ENCODE measurements at regions not wholly inside any gene's neighbourhood (a gene's known extent, or its start where the extent isn't known, plus 50 kb on each side); places are given as distances from the start of the nearest gene placed in this dataset.
"Not testable (repeated sequence)": the region's sequence is repeated elsewhere in the genome, so short reads cannot be mapped to it uniquely, and the experiment has no call there.

DNA sequence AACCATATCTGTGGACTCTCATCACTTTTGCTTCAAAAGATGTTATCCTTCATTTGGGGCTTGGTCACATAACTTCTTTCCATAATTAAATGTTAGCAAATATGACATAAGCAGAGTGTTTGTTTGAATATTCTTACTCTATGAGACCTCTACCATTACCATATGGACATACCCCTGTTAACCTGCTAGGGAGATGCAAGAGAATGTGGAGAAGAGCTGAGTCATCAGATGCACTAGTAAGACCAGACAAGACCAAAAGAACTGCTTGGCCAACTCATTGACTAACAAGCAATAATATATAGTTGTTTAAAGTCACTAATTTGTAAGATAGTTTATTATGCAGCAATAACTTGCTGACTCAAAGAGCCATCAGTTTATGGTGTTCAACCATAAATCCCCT, 652.9 kb downstream of the SMARCA1 start:
- in situ Hi-C loops (cut with MboI; ENCODE audit: low pct_unique_long_range_greater_than_20kb, low sequenced_read_pairs), result no loop called here
- no peak for DNase-seq

- no peak for DNase-seq
- in situ Hi-C loops (cut with MboI; ENCODE audit: low pct_unique_long_range_greater_than_20kb, low sequenced_read_pairs), result no loop called here
These were observed 660.7 kb downstream of the SMARCA1 start for GRCh38 chrX:128862557-128862956.

DNA sequence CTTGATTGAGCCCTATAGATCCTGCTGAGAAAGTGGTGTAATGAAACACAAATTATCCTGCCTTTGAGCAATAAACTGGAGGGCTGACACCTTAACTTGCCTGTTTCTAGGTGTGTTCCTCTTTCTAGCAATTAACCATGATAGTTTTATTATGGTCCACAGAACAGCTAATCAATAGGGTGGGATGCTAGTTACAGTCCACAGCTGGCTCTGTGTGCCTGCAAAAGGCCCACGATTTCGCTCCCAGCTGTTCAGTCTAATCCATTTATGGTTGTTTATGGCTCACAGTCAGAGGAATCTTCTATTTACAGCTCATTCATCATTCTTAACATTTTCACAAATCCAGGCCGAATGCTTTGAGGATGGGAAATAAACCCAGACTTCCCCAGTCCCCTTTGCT, 674.9 kb downstream of the SMARCA1 start:
- in situ Hi-C loops (cut with MboI; ENCODE audit: low pct_unique_long_range_greater_than_20kb, low sequenced_read_pairs), result no loop called here

DNA sequence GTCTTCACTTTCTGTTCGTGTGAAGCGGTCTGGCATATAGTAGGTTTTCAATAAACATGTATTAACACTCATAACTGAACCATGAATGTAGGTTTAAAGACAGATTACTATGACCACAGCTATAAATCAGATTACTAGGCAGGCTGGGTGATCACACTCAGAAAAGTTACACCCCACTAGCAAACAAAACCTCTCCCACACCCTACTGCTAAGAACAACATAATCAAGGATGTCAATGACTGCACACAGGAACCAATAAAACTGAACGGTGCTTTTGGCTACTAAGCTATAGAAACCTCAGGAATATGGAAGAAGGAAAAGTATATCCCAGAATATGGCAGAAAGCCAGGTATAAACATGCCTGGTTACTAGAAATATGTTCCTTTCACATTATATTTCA, 676.9 kb downstream of the SMARCA1 start:
- in situ Hi-C loops (cut with MboI; ENCODE audit: low pct_unique_long_range_greater_than_20kb, low sequenced_read_pairs), result no loop called here
- no peak for DNase-seq

More for the DNA sequence above, 674.9 kb downstream of the SMARCA1 start:
- DNase-seq, result no peak

- no peak for DNase-seq
- in situ Hi-C loops (cut with MboI; ENCODE audit: low pct_unique_long_range_greater_than_20kb, low sequenced_read_pairs), result no loop called here
These were observed 704.6 kb downstream of the SMARCA1 start for GRCh38 chrX:128818690-128819089.

GRCh38 chrX:128816919-128817318, 706.4 kb downstream of the SMARCA1 start:
- peak; percentile 17 for DNase-seq

GRCh38 chrX:128807367-128807766, 715.9 kb downstream of the SMARCA1 start:
- in situ Hi-C loops (cut with MboI; ENCODE audit: low pct_unique_long_range_greater_than_20kb, low sequenced_read_pairs), result no loop called here
- DNase-seq, result peak; percentile 16

More at GRCh38 chrX:128816919-128817318, 706.4 kb downstream of the SMARCA1 start:
- in situ Hi-C loops (cut with MboI; ENCODE audit: low pct_unique_long_range_greater_than_20kb, low sequenced_read_pairs), result no loop called here

DNA sequence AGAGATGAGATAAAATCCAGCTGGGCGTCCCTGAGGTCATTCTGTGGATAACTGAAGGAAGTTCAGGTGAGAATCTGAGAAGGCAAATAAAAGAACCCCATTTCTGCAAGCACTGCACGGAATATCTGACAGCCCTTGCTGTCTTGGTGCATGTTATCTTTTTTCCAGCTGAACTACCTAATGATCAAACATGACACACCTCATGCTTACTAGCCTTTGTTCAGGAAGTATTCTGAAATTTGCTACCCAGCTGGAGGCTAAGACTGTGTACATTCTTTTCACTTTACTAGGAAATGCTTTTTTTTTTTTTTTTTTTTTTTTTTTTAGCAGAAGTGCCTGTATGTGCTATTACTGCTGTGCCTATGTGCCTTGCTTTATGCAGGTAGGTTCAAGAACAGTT, 718.1 kb downstream of the SMARCA1 start:
- no peak for DNase-seq
- in situ Hi-C loops (cut with MboI; ENCODE audit: low pct_unique_long_range_greater_than_20kb, low sequenced_read_pairs), result no loop called here

DNA sequence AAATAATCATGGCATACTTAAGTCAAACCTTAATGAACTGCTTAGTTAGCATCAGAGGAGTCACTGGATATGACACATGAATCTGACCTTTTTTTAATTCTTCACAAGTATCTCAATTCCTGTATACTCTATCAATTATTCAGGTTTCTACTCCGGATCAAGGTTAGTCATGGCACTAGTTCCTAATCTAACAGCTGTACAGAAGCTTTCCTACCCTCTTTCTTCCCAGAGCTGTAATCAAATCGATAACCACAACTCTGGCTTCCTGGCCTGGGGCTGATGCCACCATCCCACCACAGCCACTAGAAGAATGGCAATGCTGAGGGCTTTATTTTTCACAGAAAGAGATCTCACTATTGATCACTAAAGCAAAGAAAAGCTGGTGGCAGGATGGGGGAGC, 718.5 kb downstream of the SMARCA1 start:
- DNase-seq, result no peak
- in situ Hi-C loops (cut with MboI; ENCODE audit: low pct_unique_long_range_greater_than_20kb, low sequenced_read_pairs), result no loop called here

GRCh38 chrX:128800138-128800537, 723.2 kb downstream of the SMARCA1 start:
- in situ Hi-C loops (cut with MboI; ENCODE audit: low pct_unique_long_range_greater_than_20kb, low sequenced_read_pairs), result no loop called here
- no peak for DNase-seq

GRCh38 chrX:128783139-128783538, 730.9 kb upstream of the ACTRT1 start:
- DNase-seq; in situ Hi-C loops (cut with MboI; ENCODE audit: low pct_unique_long_range_greater_than_20kb, low sequenced_read_pairs): not testable (repeated sequence)

DNA sequence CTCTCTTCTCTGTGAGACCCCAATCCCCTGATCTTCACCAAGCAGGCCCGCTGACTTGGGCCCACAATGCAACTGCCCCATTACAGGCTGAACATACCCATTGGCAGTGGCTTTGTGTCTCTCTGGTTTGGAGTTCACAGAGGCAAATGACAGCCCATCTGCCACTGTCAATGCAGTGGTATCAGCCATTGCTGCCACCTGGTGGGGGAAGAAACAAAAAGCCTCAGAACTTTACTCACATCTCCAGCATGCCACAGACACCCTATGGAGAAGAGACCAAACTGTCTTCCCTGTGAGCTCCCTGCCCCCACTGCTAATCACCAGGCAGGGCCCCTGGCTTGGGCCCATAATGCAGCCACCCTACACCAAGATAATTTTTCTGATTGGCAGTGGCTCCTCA, 729.3 kb upstream of the ACTRT1 start:
- DNase-seq, result peak; percentile 48
- in situ Hi-C loops (cut with MboI; ENCODE audit: low pct_unique_long_range_greater_than_20kb, low sequenced_read_pairs), result no loop called here

GRCh38 chrX:128780934-128781333, 728.7 kb upstream of the ACTRT1 start:
- in situ Hi-C loops (cut with MboI; ENCODE audit: low pct_unique_long_range_greater_than_20kb, low sequenced_read_pairs), result no loop called here
- DNase-seq, result no peak

DNA sequence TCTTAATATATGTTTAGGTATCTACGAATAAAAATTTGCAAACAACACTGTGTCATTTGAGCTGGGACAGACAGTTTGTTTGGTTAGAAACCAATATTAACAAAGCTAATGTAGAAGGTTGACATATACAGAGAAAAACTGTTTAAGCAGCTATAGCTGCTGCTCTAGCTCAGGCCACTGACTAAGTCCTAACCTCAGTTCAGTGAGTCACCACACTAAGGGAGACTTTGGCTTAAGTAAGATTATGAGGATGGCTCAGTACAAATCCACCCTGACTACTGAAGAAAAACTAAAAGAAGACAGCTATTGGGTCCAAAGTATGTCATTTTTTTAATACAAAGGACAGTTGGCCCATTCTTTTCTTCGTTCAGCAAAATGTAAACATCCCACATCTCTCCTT, 717.3 kb upstream of the ACTRT1 start:
- in situ Hi-C loops (cut with MboI; ENCODE audit: low pct_unique_long_range_greater_than_20kb, low sequenced_read_pairs), result no loop called here
- no peak for DNase-seq

GRCh38 chrX:128759745-128760144, 707.5 kb upstream of the ACTRT1 start:
- DNase-seq, result no peak

DNA sequence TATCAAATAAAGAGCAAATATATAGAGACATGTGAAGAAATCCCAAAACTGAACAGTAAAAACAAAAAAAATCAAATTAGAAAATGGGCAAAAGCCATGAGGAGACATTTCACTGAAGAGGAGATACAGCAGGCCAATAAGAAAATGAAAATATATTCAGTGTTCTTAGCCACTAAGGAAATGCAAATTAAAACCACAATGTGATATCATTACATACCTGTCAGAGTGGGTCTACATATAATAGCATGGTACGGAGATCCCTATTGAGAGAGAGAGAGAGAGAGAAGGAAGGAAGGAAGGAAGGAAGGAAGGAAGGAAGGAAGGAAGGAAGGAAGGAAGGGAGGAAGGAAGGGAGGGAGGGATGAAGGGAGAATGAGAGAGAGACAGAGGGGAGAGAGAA, 707.0 kb upstream of the ACTRT1 start:
- in situ Hi-C loops (cut with MboI; ENCODE audit: low pct_unique_long_range_greater_than_20kb, low sequenced_read_pairs), result no loop called here
- DNase-seq, result no peak

More at GRCh38 chrX:128759745-128760144, 707.5 kb upstream of the ACTRT1 start:
- in situ Hi-C loops (cut with MboI; ENCODE audit: low pct_unique_long_range_greater_than_20kb, low sequenced_read_pairs), result no loop called here

- in situ Hi-C loops (cut with MboI; ENCODE audit: low pct_unique_long_range_greater_than_20kb, low sequenced_read_pairs), result no loop called here
- no peak for DNase-seq
These were observed 701.9 kb upstream of the ACTRT1 start for GRCh38 chrX:128754130-128754529.

DNA sequence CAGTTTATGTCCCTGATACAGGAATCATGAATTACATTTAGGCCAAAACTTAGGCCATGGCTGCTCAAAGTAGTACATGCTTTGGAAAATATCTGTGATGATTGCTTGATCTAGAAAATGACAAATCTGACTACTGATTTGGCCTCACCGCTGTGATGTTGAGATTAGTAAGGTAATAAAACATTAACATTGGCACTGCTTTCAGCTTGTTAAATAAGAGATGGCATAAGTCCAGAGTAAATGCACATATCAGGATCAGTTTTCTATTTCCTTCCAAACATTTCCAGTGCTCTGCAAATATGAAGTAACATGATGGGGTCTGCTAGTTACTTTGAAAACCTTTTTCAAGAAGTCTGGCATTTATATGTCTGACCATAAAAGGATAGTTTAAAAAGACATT, 687.3 kb upstream of the ACTRT1 start:
- in situ Hi-C loops (cut with MboI; ENCODE audit: low pct_unique_long_range_greater_than_20kb, low sequenced_read_pairs), result no loop called here

GRCh38 chrX:128728943-128729342, 676.7 kb upstream of the ACTRT1 start:
- in situ Hi-C loops (cut with MboI; ENCODE audit: low pct_unique_long_range_greater_than_20kb, low sequenced_read_pairs), result no loop called here
- DNase-seq, result no peak

More for the DNA sequence above, 687.3 kb upstream of the ACTRT1 start:
- DNase-seq, result no peak

GRCh38 chrX:128717635-128718578, 665.7 kb upstream of the ACTRT1 start:
- in situ Hi-C loops (cut with MboI; ENCODE audit: low pct_unique_long_range_greater_than_20kb, low sequenced_read_pairs), result no loop called here
- no peak for DNase-seq

DNA sequence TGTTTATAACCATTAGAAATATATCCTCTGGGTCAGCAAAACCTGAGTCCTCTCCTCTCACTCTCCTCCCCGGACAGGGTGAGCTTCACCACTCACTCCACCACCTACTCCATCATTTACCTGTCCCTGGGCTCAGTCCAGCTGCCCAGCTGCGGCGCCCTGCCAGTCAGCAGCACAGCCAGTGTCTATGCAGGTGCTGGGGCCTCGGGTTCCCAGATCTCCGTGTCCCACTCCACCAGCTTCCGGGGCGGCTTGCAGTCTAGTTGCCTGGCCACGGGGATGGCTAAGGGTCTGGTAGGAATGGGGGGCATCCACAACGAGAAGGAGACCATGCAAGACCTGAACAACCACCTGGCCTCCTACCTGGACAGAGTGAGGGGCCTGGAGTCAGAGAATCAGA, 662.2 kb upstream of the ACTRT1 start:
- in situ Hi-C loops (cut with MboI; ENCODE audit: low pct_unique_long_range_greater_than_20kb, low sequenced_read_pairs), result no loop called here
- no peak for DNase-seq
